ENCODE measurements at regions not wholly inside any gene's neighbourhood (a gene's known extent, or its start where the extent isn't known, plus 50 kb on each side); places are given as distances from the start of the nearest gene placed in this dataset.

- TF ChIP-seq EZH2phosphoT487 (conservative IDR thresholded peaks at IDR 0.05; ENCODE audit: low read length): no peak
- Histone ChIP-seq H3K36me3 (ENCODE audit: low read length) (no peaks in the 10 kb centered on the region), H3K9me2 (replicated peaks; ENCODE audit: insufficient read depth, low read length) (no peaks in the 10 kb centered on the region), H3K79me2 (ENCODE audit: insufficient read depth, low read length) (no peaks in the 10 kb centered on the region), H3F3A (ENCODE audit: insufficient read depth) (no peaks in the 10 kb centered on the region), H3K9ac (ENCODE audit: low read length) (no peak overlapping the region), H4K20me1 (ENCODE audit: low read depth, low read length) (no peaks in the 10 kb centered on the region), H3K4me3 (ENCODE audit: insufficient read depth, low read length, poor library complexity, severe bottlenecking) (no peak overlapping the region), H2AFZ (ENCODE audit: low read depth, low read length, severe bottlenecking) (no peak overlapping the region), H3K27ac (ENCODE audit: low read depth, low read length) (no peak overlapping the region), H3K27me3 (ENCODE audit: low read length) (no peaks in the 10 kb centered on the region), H3K9me3 (ENCODE audit: insufficient read depth, low read length) (no peaks in the 10 kb centered on the region), H3K4me2 (ENCODE audit: low read depth, low read length, poor library complexity, severe bottlenecking) (no peak overlapping the region)
Observed at GRCh38 chr18:64713284-64713683, 564.4 kb upstream of the LINC00305 start.

- no peak overlapping the region for H3K4me3 ChIP-seq (ENCODE audit: insufficient read depth, low read length, poor library complexity, severe bottlenecking)
- H3K9me2 ChIP-seq (replicated peaks; ENCODE audit: insufficient read depth, low read length): no peaks in the 10 kb centered on the region
- no peak overlapping the region for H3K27ac ChIP-seq (ENCODE audit: low read depth, low read length)
- H4K20me1 ChIP-seq (ENCODE audit: low read depth, low read length): no peaks in the 10 kb centered on the region
- H3K79me2 ChIP-seq (ENCODE audit: insufficient read depth, low read length): no peaks in the 10 kb centered on the region
- no peak for TF ChIP-seq EZH2phosphoT487 (conservative IDR thresholded peaks at IDR 0.05; ENCODE audit: low read length)
- TF ChIP-seq CTCF (IDR thresholded peaks at IDR 0.05; ENCODE audit: insufficient read depth, low read length, poor library complexity, severe bottlenecking): no peak
- no peaks in the 10 kb centered on the region for H3K36me3 ChIP-seq (ENCODE audit: low read length)
- H2AFZ ChIP-seq (ENCODE audit: low read depth, low read length, severe bottlenecking): no peak overlapping the region
- no peak overlapping the region for H3K9ac ChIP-seq (ENCODE audit: low read length)
- no peak overlapping the region for H3K4me2 ChIP-seq (ENCODE audit: low read depth, low read length, poor library complexity, severe bottlenecking)
- no peaks in the 10 kb centered on the region for H3K27me3 ChIP-seq (ENCODE audit: low read length)
- H3F3A ChIP-seq (ENCODE audit: insufficient read depth): no peaks in the 10 kb centered on the region
- H3K9me3 ChIP-seq (ENCODE audit: insufficient read depth, low read length): no peaks in the 10 kb centered on the region
Observed at GRCh38 chr18:64712035-64712434, 563.1 kb upstream of the LINC00305 start.

GRCh38 chr18:64710105-64710861, 561.4 kb upstream of the LINC00305 start:
- H3K9ac ChIP-seq (ENCODE audit: low read length): no peak overlapping the region
- no peak overlapping the region for H3K27ac ChIP-seq (ENCODE audit: low read depth, low read length)
- no peak for TF ChIP-seq CTCF (IDR thresholded peaks at IDR 0.05; ENCODE audit: insufficient read depth, low read length, poor library complexity, severe bottlenecking)
- no peak for TF ChIP-seq EZH2phosphoT487 (conservative IDR thresholded peaks at IDR 0.05; ENCODE audit: low read length)
- H3K36me3 ChIP-seq (ENCODE audit: low read length): no peaks in the 10 kb centered on the region
- no peaks in the 10 kb centered on the region for H3K9me2 ChIP-seq (replicated peaks; ENCODE audit: insufficient read depth, low read length)
- H3K79me2 ChIP-seq (ENCODE audit: insufficient read depth, low read length): no peaks in the 10 kb centered on the region
- no peaks in the 10 kb centered on the region for H4K20me1 ChIP-seq (ENCODE audit: low read depth, low read length)
- no peaks in the 10 kb centered on the region for H3F3A ChIP-seq (ENCODE audit: insufficient read depth)
- H3K9me3 ChIP-seq (ENCODE audit: insufficient read depth, low read length): no peaks in the 10 kb centered on the region
- H3K4me2 ChIP-seq (ENCODE audit: low read depth, low read length, poor library complexity, severe bottlenecking): no peak overlapping the region
- no peak overlapping the region for H2AFZ ChIP-seq (ENCODE audit: low read depth, low read length, severe bottlenecking)
- H3K27me3 ChIP-seq (ENCODE audit: low read length): no peaks in the 10 kb centered on the region
- H3K4me3 ChIP-seq (ENCODE audit: insufficient read depth, low read length, poor library complexity, severe bottlenecking): no peak overlapping the region

GRCh38 chr18:64707052-64707451, 558.2 kb upstream of the LINC00305 start:
- no peaks in the 10 kb centered on the region for H3K9me2 ChIP-seq (replicated peaks; ENCODE audit: insufficient read depth, low read length)
- H3K27ac ChIP-seq (ENCODE audit: low read depth, low read length): no peak overlapping the region
- no peaks in the 10 kb centered on the region for H3K36me3 ChIP-seq (ENCODE audit: low read length)
- TF ChIP-seq EZH2phosphoT487 (conservative IDR thresholded peaks at IDR 0.05; ENCODE audit: low read length): no peak
- no peak for TF ChIP-seq CTCF (IDR thresholded peaks at IDR 0.05; ENCODE audit: insufficient read depth, low read length, poor library complexity, severe bottlenecking)
- no peaks in the 10 kb centered on the region for H3K79me2 ChIP-seq (ENCODE audit: insufficient read depth, low read length)
- no peaks in the 10 kb centered on the region for H3K9me3 ChIP-seq (ENCODE audit: insufficient read depth, low read length)
- H3K27me3 ChIP-seq (ENCODE audit: low read length): no peaks in the 10 kb centered on the region
- H4K20me1 ChIP-seq (ENCODE audit: low read depth, low read length): no peaks in the 10 kb centered on the region
- H3K4me3 ChIP-seq (ENCODE audit: insufficient read depth, low read length, poor library complexity, severe bottlenecking): no peak overlapping the region
- no peaks in the 10 kb centered on the region for H3F3A ChIP-seq (ENCODE audit: insufficient read depth)
- H2AFZ ChIP-seq (ENCODE audit: low read depth, low read length, severe bottlenecking): no peak overlapping the region
- no peak overlapping the region for H3K4me2 ChIP-seq (ENCODE audit: low read depth, low read length, poor library complexity, severe bottlenecking)
- no peak overlapping the region for H3K9ac ChIP-seq (ENCODE audit: low read length)

Data from SU-DHL-6 (cell line).